GM12872 (cell line): ENCODE measurements at regions not wholly inside any gene's neighbourhood (a gene's known extent, or its start where the extent isn't known, plus 50 kb on each side); places are given as distances from the start of the nearest gene placed in this dataset.

ENCODE experiments used
- TF ChIP-seq, protein P1 (sequence below): IDR thresholded peaks from 3 replicates; pipeline ENCODE4 v1.5.1; 2011; ENCODE audit warnings: low read depth, mild to moderate bottlenecking, low read length, moderate library complexity; ENCODE audit not compliant: insufficient read depth

DNA sequence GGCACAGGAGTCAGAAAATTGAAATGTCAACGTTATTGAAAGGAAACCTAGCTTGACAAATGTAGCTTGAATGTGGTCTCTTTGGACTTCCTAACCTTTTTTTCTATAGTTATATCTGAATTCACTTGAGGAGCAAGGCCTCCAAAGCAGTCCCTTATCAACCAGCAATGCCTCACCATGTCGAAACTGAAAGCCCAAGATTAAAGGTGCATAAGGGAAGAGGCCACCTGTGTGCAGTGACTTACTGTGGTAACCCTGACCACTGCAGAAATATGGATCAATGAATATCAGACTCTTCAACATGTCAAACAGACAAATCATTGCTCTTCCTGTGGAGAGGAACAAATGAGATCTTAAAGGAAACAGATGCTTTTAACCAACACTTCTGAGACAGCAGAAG is 95.0 kb upstream of the GIMD1 start:
- TF ChIP-seq, protein P1, sequence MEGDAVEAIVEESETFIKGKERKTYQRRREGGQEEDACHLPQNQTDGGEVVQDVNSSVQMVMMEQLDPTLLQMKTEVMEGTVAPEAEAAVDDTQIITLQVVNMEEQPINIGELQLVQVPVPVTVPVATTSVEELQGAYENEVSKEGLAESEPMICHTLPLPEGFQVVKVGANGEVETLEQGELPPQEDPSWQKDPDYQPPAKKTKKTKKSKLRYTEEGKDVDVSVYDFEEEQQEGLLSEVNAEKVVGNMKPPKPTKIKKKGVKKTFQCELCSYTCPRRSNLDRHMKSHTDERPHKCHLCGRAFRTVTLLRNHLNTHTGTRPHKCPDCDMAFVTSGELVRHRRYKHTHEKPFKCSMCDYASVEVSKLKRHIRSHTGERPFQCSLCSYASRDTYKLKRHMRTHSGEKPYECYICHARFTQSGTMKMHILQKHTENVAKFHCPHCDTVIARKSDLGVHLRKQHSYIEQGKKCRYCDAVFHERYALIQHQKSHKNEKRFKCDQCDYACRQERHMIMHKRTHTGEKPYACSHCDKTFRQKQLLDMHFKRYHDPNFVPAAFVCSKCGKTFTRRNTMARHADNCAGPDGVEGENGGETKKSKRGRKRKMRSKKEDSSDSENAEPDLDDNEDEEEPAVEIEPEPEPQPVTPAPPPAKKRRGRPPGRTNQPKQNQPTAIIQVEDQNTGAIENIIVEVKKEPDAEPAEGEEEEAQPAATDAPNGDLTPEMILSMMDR: no peak

DNA sequence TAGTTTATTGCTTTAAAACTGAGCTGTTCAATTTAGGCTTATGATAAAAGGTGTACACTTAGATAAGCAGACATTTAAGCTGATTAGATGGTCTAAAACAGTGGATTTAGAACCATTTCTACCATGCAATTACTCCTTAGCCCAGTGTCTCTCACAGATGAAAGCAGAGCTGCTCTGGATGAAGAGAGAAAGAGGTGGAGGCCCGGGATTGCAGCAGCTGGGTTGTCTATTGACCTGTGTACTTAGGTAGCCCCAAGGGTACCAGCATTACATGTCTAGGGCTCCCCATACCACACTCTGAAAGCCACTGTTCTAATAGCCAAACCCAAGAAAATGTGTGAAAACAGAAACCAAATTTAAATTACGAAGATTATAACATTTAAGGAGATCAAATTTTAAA is 86.0 kb upstream of the GIMD1 start:
- TF ChIP-seq, protein P1: no peak

DNA sequence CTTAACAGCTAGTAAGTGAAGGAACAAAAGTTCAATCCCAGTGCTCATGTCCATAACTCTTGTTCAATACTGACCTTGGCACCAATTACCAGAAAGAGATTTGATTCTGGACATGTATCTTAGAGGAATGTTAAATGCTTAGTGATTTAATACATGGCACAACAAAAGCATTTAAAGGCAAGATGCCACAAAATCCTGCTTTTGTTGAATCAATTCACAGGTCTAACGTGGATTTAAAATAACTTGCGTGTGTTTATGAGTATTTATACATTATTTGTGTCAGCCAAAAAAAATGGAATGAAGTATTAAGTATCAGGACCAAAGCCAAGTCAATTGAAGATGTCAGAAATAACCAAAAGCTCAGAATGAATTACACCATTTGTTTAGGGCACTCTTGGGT is 85.4 kb upstream of the GIMD1 start:
- TF ChIP-seq, protein P1: no peak

DNA sequence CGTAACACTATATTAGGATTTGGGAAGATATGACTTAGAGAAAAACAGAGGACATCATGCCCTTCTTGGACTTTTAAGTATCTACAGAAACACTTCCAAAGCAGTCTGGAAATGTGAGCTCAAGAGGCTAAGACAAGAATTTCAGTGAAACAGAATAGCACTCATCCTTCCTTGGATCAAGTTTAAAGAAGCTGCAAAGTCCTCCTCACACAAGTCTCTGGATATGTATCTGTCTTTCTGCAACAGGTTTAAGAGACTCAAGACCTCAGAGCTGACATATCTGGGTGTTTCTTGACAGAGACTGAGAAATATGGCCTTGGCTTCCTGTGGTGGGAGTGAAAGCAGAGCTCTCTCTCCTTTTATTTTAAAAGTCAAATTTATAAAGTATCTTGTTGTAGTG is 82.5 kb upstream of the GIMD1 start:
- TF ChIP-seq, protein P1: no peak

DNA sequence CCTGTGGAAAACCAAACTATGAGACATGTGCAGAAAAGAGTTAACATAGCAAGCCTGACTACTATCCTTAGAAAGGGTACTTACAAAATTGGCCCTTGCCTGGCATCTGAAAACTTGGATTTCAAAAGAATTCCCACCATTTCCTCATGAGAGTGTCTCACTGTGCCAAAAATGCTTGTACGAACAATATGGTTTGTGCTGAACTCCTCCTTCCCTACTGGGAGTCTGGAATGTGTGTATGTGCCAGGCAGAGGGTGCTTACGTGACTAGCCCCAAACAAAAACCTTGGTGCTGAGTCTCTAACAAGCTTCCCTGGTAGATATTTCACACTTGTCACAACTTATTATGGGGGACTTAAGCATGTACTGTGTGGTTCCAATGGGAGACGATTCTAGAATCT is 81.7 kb upstream of the GIMD1 start:
- TF ChIP-seq, protein P1: no peak

DNA sequence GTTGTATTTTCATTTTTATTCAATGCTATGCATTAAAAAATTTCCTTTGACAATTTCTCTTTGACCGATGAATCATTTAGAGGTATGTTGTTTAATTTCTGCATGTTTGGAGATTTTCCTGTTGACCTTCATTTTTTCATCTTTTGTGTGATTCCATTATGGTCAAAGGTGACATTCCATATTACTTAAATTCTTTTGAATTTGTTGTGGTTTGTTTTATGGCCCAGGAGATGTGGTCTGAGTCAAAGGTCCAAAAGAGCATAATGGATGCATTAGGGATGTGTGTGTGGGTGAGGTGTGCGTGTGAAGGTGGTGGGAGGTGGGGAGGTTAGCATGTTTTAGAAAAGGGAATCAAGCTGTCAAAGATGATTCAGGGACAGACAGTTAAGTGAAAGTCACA is 76.0 kb upstream of the GIMD1 start:
- TF ChIP-seq, protein P1: no peak

DNA sequence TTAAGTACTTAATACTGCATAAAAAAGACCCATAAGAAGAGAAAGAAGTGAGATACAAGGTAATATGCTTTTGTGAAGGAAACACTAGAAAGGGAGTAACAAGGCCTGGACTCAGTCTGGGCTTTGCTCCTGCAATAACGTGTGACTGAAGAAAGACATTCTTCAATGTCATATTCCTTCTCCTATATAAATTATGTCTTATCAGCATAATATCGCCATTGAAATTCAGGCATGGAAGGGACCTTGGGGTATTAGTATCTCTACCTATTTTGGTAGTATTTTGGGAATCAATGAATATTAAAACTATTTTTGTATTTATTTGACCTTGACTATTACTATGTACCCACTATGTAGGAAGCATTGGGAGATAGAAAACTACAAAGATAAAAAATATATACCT is 62.2 kb upstream of the GIMD1 start:
- TF ChIP-seq, protein P1: no peak

DNA sequence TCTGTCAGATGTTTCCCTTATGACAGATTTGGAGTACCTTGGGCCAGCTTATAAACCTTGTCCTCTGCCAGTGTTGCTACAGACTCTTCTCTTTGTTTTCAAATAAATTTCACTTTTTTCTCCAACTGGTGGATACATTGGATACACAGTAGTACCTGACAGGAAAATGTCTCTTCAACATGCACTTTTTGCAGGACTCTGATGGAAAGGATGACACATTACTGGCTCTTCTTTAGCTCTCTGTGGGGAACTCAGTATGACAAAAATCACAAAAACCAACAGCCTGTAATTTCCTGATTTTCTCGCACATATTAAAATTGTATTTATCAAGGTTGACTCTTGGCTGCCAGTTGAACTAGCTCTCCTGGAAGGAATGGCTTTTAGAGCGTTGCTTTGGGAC is 61.3 kb upstream of the GIMD1 start:
- TF ChIP-seq, protein P1: no peak
